ENCODE measurements at regions not wholly inside any gene's neighbourhood (a gene's known extent, or its start where the extent isn't known, plus 50 kb on each side); places are given as distances from the start of the nearest gene placed in this dataset.
"Not testable (repeated sequence)": the region's sequence is repeated elsewhere in the genome, so short reads cannot be mapped to it uniquely, and the experiment has no call there.

- no peak for TF ChIP-seq CTCF (IDR thresholded peaks at IDR 0.05; ENCODE audit: insufficient read depth, low read depth, low read length, missing control alignments)
- H3K4me3 ChIP-seq (ENCODE audit: low read depth, low read length), result no peak overlapping the region
- no peak for DNase-seq (ENCODE audit: low read depth)
Measured at GRCh38 chr2:63742580-63742976, 99.1 kb upstream of the UGP2 start.

- H3K4me3 ChIP-seq (ENCODE audit: low read depth, low read length), result no peak overlapping the region
- DNase-seq (ENCODE audit: low read depth), result no peak
- no peak for TF ChIP-seq CTCF (IDR thresholded peaks at IDR 0.05; ENCODE audit: insufficient read depth, low read depth, low read length, missing control alignments)
Measured at GRCh38 chr2:63743170-63743981, 98.3 kb upstream of the UGP2 start.

GRCh38 chr2:63743982-63744966 lies 97.4 kb upstream of the UGP2 start:
- DNase-seq (ENCODE audit: low read depth), result peak; percentile 5
- TF ChIP-seq CTCF (IDR thresholded peaks at IDR 0.05; ENCODE audit: insufficient read depth, low read depth, low read length, missing control alignments), result no peak
- no peak overlapping the region for H3K4me3 ChIP-seq (ENCODE audit: low read depth, low read length)

GRCh38 chr2:63746548-63746947 lies 95.1 kb upstream of the UGP2 start:
- H3K4me3 ChIP-seq (ENCODE audit: low read depth, low read length); DNase-seq (ENCODE audit: low read depth): not testable (repeated sequence)

- no peak overlapping the region for H3K4me3 ChIP-seq (ENCODE audit: low read depth, low read length)
- DNase-seq (ENCODE audit: low read depth), result no peak
- TF ChIP-seq CTCF (IDR thresholded peaks at IDR 0.05; ENCODE audit: insufficient read depth, low read depth, low read length, missing control alignments), result no peak
Measured at GRCh38 chr2:63751901-63752300, 89.8 kb upstream of the UGP2 start.

- no peak for DNase-seq (ENCODE audit: low read depth)
Measured at GRCh38 chr2:63755216-63755615, 86.5 kb upstream of the UGP2 start.

More at GRCh38 chr2:63755216-63755615, 86.5 kb upstream of the UGP2 start:
- no peak for TF ChIP-seq CTCF (IDR thresholded peaks at IDR 0.05; ENCODE audit: insufficient read depth, low read depth, low read length, missing control alignments)
- H3K4me3 ChIP-seq (ENCODE audit: low read depth, low read length), result no peak overlapping the region
